ENCODE measurements at regions not wholly inside any gene's neighbourhood (a gene's known extent, or its start where the extent isn't known, plus 50 kb on each side); places are given as distances from the start of the nearest gene placed in this dataset.
"Not testable (repeated sequence)": the region's sequence is repeated elsewhere in the genome, so short reads cannot be mapped to it uniquely, and the experiment has no call there.

DNA sequence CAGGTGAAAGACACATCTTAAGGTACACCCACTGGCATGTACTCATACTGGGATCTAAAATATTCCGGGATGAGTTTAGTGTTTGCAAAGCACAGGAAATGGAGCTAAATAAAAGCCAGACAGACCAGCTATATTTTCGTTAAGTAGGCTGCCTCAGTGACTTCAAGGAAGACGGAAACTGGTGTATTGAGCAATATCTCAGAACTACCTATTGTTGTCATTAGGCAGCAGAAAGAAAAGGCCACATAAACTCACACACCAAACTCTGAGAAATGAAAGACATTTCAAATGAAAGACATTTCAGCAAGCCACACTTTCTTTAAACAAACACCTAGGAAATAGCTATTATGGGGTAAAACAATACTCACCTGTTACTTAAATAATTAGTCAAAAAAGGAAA lies 761.7 kb upstream of the SEMA6D start:
- DNase-seq (ENCODE audit: low read depth): no peak

DNA sequence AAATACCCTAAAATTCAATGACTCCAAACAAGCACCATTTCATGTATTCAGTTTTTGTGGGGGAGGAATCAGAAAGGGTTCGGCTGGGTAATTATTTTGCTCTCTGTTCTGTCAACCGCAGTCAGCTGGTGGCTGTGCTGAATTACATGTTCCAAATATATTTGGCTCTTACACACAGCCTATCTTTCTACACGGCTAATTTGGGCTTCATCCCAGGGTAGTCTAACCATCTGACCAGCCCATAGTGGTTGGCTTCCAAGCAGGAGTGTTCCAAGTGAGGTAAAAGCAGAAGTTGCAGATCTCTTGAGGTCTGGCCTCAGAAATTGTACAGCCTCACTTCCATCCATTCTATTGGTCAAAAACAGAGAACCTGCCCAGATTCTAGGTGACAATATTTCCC lies 760.8 kb upstream of the SEMA6D start:
- no peak for DNase-seq (ENCODE audit: low read depth)

DNA sequence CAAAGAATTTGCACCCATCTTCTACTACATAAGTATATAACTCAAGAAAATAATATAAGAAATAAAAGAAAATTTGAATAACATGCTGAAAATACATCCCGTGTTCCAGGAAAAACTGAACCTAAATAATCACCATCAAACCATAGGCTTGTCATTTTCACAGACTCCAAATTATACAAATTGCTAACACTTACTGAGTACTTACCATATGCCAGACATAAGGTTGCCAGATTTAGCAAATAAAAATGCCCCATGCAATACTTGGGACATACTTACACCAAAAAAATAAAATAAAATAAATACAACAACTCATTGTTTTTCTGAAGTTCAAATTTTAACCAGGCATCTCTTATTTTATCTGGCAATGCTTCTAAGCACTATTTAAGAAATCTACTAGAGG lies 760.4 kb upstream of the SEMA6D start:
- DNase-seq (ENCODE audit: low read depth): no peak

DNA sequence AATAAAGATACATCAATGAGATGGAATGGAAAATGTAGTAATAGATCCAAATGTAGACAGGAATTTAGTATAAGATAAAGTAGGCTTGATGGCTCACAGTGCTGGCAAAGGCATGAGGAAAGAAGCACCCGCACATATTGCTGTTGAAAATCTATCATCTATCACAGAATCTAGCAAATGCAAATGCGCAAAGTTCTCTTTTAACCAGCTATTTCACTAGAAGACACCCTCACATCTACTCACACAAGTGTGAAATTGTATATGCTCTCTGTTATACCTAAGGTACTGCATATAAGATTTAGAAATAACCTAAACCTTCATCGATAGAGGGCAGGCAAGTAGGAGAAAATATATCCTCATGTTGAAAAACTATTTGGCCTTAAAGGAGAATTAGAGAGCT lies 756.7 kb upstream of the SEMA6D start:
- DNase-seq (ENCODE audit: low read depth): no peak

DNA sequence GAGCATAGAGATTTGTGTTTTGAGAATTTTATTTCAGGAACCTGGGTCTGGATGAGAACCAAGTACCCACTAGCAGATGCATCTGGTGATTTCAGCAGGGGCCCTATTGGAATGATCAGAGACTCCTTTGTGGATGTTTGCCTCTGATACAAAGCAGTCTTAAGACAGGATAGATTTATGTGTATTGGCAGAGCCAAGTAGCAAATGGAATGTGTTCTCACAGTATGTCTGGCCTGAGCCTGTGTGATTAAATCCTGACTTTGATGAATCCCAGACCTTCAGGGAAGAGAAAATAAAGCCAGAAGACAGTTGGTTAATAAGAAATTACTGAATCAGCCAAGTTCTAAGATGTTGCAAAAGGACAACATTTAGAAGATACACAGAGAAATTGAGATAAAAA lies 755.5 kb upstream of the SEMA6D start:
- DNase-seq (ENCODE audit: low read depth): peak; percentile 2

DNA sequence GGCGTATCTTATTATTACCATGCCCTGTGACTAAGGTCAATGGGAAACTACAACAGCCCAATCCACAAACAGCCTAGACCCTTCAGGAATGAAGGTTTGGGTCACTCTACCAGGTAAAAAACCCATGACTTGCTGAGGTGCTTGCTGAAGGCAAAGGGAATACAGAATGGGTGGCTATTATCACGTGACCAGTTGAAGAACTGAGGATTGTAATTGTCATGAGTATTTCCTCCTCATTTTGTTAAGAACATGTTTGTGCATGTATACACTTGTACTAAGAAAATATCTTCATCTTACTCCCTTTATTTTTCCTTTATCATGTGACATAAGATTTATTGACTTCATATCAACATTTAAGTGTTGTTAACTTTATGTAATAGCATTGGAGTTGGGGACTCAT lies 729.2 kb upstream of the SEMA6D start:
- not testable (repeated sequence) for DNase-seq (ENCODE audit: low read depth)

DNA sequence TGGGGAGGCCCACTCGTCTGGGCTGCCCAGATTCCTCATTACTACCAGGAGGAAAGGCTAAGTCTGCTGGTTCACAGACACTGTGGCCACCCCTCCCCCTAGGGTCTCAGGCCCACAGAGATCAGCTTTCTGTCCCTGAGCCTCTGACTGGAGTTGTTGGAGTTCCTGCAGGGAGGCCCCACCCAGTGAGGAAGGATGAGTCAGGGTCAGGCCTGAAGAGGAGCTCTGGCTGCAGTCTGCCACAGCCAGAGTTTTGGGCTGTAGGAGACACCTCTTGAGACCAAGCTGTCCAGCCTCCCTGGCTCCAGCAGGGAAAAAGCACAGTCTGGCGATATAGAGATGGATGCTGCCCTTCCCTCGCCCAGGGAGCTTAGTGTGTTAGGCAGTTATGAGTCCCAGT lies 720.9 kb upstream of the SEMA6D start:
- DNase-seq (ENCODE audit: low read depth): no peak

DNA sequence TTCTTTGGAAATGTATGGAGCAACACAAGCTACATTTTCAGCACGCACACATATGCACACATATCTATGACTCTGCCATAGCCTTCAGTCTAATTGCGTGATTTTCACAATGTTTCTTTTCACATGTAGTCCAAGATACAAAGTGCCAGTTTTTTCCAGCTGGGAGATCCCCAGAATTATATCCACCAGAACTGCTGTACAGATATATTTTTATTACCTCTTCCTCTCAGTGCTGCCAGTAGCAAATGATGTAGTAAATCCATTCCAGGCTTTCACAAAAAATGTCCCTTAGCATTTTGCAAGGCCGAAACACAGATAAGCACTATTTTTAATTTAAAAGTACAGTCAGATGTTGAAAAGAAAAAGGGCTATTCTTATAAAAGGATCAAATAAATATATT lies 719.8 kb upstream of the SEMA6D start:
- no peak for DNase-seq (ENCODE audit: low read depth)

DNA sequence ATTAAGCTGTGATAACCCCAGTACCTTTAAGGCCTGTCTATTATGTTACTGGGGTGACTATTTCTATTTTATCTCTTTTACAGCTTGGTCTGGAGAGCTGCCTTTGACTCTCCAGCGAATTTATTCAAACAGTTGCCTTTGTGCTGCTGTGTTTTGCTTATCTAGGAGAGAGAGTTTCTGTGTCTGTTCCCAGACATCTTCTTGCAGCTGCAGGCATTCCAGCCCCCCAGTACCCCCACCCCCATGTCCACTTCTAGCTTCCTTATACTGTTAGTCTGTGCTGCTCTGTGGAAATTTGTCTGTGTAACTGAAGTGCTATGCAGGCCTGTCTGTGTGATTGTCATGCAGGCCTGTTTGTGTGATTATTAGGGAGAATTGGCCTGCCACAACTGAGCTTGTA lies 713.7 kb upstream of the SEMA6D start:
- no peak for DNase-seq (ENCODE audit: low read depth)

DNA sequence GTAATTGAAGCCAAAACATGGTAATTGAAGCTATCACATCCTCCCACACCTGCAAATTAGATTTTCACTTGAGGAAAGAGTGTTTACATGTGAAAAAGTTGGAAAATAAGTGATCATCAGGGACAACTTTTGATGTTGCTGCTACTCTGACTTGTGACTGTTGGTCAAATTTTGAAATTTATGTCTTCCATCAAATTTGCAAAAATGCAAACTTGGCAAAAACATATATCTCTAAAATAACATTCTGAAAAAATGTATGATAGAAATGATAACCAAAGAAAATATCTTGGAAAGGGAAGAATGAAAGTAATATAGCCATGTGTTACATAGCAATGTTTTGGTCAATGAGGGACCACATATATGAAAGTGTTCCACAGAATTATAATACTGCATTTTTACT lies 703.9 kb upstream of the SEMA6D start:
- no peak for DNase-seq (ENCODE audit: low read depth)

DNA sequence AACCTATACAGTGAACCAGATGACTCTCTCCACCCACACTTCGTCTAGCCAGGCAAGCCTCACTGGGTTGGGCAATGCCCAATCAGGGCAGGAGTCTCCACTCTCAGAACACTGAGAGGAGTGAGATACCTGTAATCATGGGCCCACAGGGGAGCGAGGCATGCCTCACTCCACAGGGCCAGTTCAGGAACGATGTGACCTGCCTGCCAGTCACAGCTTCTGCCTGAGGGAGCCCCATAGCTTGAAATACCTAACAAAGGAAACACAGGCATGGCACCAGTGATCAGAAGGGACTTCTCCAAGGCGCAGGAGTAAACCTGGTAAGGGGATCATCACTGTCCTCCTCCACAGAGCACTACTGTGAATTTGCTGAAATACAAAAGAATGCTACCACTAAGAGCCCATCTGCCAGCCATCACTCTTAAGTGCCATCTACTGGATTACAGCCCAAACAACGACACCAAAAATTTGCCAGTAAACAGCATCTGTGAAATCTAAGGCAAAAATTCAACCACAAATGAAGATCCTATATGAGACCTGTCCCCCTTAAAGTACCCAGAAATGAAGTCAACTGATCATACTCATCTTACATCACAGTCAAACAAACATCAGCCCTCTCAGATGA lies 689.9 kb upstream of the SEMA6D start:
- DNase-seq (ENCODE audit: low read depth): no peak

DNA sequence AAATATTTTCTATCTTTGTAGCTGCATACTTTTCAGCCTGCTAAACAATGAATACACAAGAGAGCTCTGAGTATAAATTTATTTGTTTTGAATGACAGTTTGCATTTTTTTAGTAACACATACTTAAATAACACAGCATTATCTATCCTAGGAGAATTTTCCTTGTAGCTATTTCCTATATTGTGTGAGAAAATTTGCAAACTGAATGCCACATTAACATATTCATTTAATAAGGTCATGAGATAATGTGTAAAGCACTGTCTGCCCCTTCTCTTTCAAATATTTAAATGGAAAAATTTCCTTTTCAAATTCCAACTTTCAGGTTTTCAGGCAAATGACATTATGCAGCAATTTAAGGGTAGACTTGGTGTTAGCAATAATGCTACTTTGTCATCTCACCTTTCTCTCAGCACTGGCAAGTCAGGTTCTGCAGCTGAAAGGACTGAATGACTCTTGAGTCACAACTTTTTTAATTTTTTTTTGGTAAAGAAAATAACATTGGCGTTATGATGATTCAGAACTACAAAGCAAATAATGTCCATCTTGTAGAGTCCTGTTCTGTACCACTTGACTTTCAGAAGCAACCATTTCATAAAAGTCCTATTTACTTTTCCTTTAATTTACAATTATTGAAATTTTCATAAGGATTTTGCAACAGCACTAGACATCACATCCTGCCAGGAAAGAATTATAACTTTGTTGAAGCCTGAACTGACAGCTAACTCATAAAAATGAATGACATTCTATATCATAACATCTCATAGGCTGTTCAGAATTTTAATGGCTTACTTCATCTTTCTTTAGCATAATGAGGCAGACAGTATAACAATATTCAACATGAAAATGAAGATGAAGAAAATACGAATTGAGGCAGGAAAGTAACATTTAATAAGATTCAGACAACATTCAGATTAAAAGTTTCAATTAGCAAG lies 681.6 kb upstream of the SEMA6D start:
- DNase-seq (ENCODE audit: low read depth): no peak

DNA sequence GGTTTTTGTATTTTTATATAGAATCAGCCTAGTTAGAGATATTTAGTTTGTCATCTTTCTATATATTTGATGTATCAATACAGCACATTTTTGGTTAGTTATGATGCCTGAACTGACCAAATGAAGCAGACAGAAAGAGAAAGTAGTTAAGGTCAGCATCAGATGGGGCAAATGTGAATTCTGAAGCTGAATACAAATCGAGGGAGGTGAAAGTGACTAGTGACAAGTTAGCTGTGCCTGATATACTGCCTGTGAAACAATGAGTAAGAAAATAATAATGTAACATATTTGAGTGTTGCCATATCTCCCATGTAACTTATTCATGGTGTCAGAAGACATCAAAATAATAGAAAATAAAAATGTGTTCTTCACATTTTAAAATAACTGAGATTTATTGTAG lies 680.3 kb upstream of the SEMA6D start:
- DNase-seq (ENCODE audit: low read depth): no peak

DNA sequence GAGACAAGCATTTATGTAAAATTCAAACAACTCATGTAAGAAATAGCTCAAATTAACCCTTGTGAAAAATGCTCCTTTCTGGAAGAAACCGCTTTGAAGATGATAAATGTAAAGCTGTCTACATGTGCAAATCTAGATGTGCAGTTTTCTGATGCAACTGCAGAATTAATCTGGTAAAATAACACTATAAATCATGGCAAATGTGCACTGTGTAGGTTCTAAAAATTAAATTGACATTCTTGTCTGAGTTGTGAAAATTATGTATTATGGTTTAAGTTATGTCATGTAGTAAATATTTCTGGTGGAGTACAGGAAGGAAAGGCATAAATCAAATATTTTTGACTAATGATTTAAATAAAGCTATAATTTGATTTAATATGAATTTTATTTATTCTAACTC lies 678.1 kb upstream of the SEMA6D start:
- no peak for DNase-seq (ENCODE audit: low read depth)

DNA sequence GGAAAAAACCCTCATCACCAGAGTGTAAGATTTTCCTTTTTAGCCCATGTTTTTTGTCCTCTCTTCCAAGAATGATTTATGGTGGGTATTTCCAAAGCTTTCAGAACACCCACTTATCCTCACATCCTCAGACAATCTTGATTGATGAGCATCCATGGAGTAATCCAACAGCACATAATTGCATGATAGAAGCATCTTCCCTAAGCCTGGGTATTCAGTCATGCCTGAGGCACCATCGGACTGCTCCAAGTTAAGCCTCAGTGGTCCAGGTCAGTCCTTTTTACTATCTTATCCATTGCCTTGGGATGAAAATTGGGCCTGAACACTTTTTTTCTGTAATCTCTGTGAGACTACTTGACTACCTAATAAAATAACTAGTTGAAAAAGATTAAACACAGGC lies 676.0 kb upstream of the SEMA6D start:
- no peak for DNase-seq (ENCODE audit: low read depth)

DNA sequence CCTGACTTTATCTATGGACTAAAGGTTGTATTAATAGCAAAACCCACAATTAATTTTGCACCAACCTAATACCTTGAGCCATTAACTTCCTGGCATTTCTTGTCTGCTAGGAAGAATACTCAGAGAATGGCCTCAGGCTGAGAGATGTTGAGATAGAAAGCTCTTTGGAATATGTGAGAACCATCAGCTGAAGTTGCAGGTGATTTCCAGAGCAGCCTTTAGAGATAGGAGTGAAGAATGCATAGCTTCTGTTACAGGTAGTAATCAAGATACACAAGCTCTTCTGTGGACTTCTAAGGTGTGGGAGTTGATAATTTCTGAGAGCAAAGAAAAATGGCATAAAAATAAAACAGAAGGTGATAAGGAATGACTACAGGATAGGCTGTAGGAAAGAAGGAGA lies 669.3 kb upstream of the SEMA6D start:
- not testable (repeated sequence) for DNase-seq (ENCODE audit: low read depth)

DNA sequence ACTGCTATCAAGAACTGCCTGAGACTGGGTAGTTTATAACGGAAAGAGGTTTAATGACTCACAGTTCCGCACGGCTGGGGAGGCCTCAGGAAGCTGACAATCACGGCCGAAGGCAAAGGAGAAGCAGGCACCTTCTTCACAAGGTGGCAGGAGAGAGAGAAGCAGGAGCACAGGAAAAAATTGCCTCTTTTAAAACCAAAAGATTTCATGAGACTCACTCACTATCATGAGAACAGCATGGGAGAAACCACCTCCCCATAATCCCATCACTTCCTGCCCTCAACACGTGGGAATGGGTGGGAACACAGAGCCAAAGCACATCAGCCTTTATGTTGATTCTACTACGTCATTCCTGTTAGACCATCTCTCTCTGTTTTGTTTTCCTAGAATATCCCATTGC lies 650.9 kb upstream of the SEMA6D start:
- no peak for DNase-seq (ENCODE audit: low read depth)

DNA sequence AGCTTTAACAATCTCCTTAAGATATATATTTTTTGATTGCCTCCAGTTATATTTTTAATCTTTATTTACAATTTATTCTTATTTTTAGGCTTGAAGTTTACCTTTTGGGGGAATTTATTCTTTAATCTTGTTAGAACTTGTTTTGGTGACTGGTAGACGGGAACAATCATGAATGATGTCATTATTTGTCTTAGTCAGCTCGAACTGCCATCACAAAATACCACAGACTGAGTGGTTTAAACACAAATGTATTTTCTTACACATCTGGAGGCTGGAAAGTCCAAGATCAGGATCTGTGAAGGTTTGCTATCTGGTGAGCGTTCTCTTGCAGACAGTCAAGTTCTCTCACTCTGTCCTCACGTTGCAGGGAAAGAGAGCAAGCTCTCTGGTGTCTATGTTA lies 639.5 kb upstream of the SEMA6D start:
- not testable (repeated sequence) for DNase-seq (ENCODE audit: low read depth)

DNA sequence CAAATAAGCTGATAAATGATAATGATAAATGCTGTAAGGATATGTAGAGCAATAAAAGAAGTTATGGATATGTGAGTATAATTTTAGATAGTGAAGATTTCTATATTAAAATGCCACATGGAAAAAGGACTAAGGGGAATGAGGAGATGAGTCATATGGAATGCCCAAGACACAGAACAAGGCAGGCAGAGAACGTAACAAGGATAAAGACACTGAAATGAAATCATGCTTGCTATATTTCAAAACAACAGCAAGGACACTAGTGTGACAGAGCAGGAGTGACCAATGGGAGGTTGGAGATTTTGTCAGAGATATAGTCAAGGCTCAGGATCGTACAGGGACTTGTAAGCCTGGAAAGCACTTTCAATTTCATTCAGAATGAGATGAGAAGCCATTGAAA lies 621.5 kb upstream of the SEMA6D start:
- no peak for DNase-seq (ENCODE audit: low read depth)

DNA sequence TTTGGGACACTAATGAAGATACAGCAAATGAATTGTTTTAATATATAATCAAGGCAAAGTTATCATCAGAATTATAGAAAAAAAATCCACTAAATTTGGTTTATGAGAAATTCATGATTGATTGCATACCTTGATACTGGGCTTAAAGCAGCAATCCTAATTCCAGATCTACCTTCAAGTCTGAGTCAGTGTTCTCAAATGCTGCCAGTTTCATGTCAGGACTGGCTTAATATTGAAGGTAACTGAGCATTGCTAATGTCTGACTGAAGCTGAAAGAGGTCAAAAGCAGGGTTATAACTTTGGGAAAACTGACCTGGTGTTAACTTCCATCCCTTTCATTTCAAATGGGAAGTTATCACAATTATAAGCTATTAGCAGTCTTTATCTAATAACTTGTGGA lies 618.8 kb upstream of the SEMA6D start:
- DNase-seq (ENCODE audit: low read depth): not testable (repeated sequence)

DNA sequence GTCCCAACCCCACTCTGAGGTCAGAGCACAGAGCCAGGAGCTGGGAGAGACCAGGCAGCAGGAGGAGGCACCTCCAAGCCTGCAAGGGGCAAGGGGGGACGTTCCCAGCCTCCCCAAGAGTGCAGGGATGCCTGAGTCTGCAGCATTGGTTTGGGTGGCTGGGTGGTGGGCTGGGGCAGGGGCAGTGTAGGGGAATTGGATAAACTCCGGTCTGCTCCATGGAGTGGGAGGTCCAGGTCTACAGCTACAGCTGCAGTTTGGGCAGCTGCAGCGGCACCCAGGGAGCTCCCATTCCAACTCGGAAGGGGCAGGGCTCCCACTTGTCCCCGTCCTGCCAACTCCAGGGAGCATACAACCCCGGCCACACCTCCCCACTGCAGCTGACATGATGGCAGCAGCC lies 617.5 kb upstream of the SEMA6D start:
- DNase-seq (ENCODE audit: low read depth): not testable (repeated sequence)

DNA sequence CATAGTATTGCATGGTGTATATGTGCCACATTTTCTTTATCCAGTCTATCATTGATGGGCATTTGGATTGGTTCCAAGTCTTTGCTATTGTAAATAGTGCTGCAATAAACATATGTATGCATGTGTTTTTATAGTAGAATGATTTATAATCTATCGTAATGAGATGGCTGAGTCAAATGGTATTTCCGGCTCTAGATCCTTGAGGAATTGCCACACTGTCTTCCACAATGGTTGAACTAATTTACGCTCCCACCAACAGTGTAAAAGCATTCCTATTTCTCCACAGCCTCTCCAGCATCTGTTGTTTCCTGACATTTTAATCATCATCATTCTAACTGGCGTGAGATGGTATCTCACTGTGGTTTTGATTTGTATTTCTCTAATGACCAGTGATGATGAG lies 608.5 kb upstream of the SEMA6D start:
- not testable (repeated sequence) for DNase-seq (ENCODE audit: low read depth)

DNA sequence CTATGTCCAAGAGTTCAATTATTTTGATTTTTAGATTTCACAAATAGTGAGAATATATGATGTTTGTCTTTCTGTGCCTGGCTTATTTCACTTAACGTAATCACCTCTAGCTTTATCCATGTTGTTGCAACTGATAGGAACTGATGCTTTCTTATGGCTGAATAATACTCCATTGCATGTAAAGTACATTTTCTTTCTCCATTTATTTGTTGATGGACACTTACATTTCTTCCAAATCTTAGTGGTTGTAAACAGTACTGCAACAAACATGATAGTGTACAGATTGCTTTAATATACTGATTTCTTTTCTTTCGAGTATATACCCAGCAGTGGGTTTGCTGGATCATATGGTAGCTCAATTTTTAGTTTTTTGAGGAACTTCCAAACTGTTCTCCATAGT lies 600.6 kb upstream of the SEMA6D start:
- DNase-seq (ENCODE audit: low read depth): no peak

DNA sequence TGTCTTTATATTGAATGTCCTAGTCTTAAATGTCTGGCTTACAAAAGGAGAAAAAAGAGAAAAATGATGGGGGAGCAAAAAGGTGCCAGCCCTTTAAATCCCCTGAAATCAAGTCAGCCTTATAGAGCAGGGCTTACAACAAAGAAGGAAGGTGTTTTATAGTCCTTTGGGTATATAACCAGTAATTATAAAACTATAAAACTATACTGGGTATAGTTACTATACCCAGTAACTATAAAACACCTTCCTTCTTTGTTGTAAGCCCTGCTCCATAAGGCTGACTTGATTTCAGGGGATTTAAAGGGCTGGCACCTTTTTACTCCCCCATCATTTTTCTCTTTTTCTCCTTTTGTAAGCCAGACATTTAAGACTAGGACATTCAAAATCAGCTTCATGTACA lies 598.0 kb upstream of the SEMA6D start:
- DNase-seq (ENCODE audit: low read depth): no peak

Measured in amniotic epithelial cell (primary cell).